Lung (tissue), 11 donors: ENCODE measurements at regions not wholly inside any gene's neighbourhood (a gene's known extent, or its start where the extent isn't known, plus 50 kb on each side); places are given as distances from the start of the nearest gene placed in this dataset.

Experiments used
- ATAC-seq: fragments of 200-7000 bp; cut with Tn5 transposase; one replicate; pipeline ENCODE4 v1.9.1; 2020; ENCODE audit warnings: moderate number of reproducible peaks; ENCODE audit not compliant: insufficient read depth, low FRiP score
- DNase-seq, 3 donors: peaks; one replicate each; pipeline ENCODE4 v3.0.0-alpha.2; 2013 to 2017
- H3K27ac ChIP-seq, 2 donors: one replicate each; pipeline ENCODE4 v1.5.1; 2013; ENCODE audit warnings: mild to moderate bottlenecking in 2 of 2, moderate library complexity in 2 of 2, control low read depth in 1 of 2, inconsistent platforms in 1 of 2, low read depth in 1 of 2, low read length in 1 of 2
- H3K27me3 ChIP-seq, 3 donors: one replicate each; pipeline ENCODE4 v1.5.1; 2013; ENCODE audit warnings: low read length in 2 of 3; ENCODE audit not compliant: control insufficient read depth in 3 of 3, insufficient read depth in 3 of 3
- H3K36me3 ChIP-seq, 4 donors: one replicate each; pipeline ENCODE4 v1.5.1; 2013; ENCODE audit warnings: low read length in 4 of 4, mild to moderate bottlenecking in 1 of 4, moderate library complexity in 1 of 4; ENCODE audit not compliant: control insufficient read depth in 4 of 4, insufficient read depth in 4 of 4
- H3K4me1 ChIP-seq, 5 donors: one replicate each; pipeline ENCODE4 v1.5.1; 2013; ENCODE audit warnings: low read length in 5 of 5, mild to moderate bottlenecking in 2 of 5, moderate library complexity in 1 of 5; ENCODE audit not compliant: control insufficient read depth in 5 of 5, insufficient read depth in 5 of 5
- H3K4me3 ChIP-seq: one replicate; pipeline ENCODE4 v1.5.1; 2013; ENCODE audit warnings: mild to moderate bottlenecking, control low read depth, moderate library complexity
- H3K9ac ChIP-seq, 2 donors: one replicate each; pipeline ENCODE4 v1.5.1; 2013; ENCODE audit warnings: low read length in 2 of 2, control low read depth in 1 of 2; ENCODE audit not compliant: insufficient read depth in 1 of 2
- H3K9me3 ChIP-seq, 4 donors: one replicate each; pipeline ENCODE4 v1.5.1; 2013; ENCODE audit warnings: low read length in 3 of 4, mild to moderate bottlenecking in 1 of 4, moderate library complexity in 1 of 4; ENCODE audit not compliant: control insufficient read depth in 4 of 4, insufficient read depth in 3 of 4
- CTCF ChIP-seq: IDR thresholded peaks from 2 replicates; pipeline ENCODE4 v1.5.1; 2012; ENCODE audit warnings: mild to moderate bottlenecking; ENCODE audit errors: control extremely low read depth, extremely low read depth
- WGBS, 2 donors: extraction: QIAGEN DNeasy Blood & Tissue Kit; methylation state at CpG; one replicate each; pipeline ENCODE4 v1.1.7; 2013; 5-methylcytosine and 5-hydroxymethylcytosine counted together
- donor health status: control.
- donor health status: control.
- donor health status: Bipolar disorder and iron deficiency.
- donor health status: healthy.
- donor health status: DM: yes; HTN: yes; CAD: no.

- no peak overlapping the region for H3K4me3 ChIP-seq
Measured at GRCh38 chr3:16818945-16819344, 65.8 kb upstream of the PLCL2 start.

GRCh38 chr3:16820485-16820884 is 64.3 kb upstream of the PLCL2 start:
- DNase-seq (no peak), ATAC-seq (no peak)
- H3K9me3 ChIP-seq: no peaks in the 10 kb centered on the region
- H3K27ac ChIP-seq: no peak overlapping the region
- H3K27me3 ChIP-seq: no peaks in the 10 kb centered on the region
- no peak overlapping the region for H3K4me3 ChIP-seq
- H3K4me1 ChIP-seq: no peaks in the 10 kb centered on the region
- no peaks in the 10 kb centered on the region for H3K36me3 ChIP-seq
- TF ChIP-seq CTCF: no peak
- H3K9ac ChIP-seq: no peak overlapping the region

More at GRCh38 chr3:16818945-16819344, 65.8 kb upstream of the PLCL2 start:
- Histone ChIP-seq H3K9ac (no peak overlapping the region), H3K27me3 (no peaks in the 10 kb centered on the region), H3K36me3 (no peaks in the 10 kb centered on the region), H3K9me3 (no peaks in the 10 kb centered on the region), H3K27ac (no peak overlapping the region), H3K4me1 (no peaks in the 10 kb centered on the region)
- no peak for DNase-seq
- no peak for ATAC-seq
- TF ChIP-seq CTCF: no peak
- 90 to 96% methylated on average over 1 of the region's 1 CpG for WGBS, 2 donors

GRCh38 chr3:16821053-16821452 is 63.7 kb upstream of the PLCL2 start:
- no peaks in the 10 kb centered on the region for H3K9me3 ChIP-seq
- no peaks in the 10 kb centered on the region for H3K36me3 ChIP-seq
- 75 to 77% methylated on average over 4 of the region's 4 CpGs for WGBS, 2 donors
- DNase-seq (no peak), ATAC-seq (no peak)
- H3K27me3 ChIP-seq: no peaks in the 10 kb centered on the region
- H3K4me3 ChIP-seq: no peak overlapping the region
- no peak overlapping the region for H3K27ac ChIP-seq
- TF ChIP-seq CTCF: no peak
- H3K9ac ChIP-seq: no peak overlapping the region
- H3K4me1 ChIP-seq: no peaks in the 10 kb centered on the region

DNA sequence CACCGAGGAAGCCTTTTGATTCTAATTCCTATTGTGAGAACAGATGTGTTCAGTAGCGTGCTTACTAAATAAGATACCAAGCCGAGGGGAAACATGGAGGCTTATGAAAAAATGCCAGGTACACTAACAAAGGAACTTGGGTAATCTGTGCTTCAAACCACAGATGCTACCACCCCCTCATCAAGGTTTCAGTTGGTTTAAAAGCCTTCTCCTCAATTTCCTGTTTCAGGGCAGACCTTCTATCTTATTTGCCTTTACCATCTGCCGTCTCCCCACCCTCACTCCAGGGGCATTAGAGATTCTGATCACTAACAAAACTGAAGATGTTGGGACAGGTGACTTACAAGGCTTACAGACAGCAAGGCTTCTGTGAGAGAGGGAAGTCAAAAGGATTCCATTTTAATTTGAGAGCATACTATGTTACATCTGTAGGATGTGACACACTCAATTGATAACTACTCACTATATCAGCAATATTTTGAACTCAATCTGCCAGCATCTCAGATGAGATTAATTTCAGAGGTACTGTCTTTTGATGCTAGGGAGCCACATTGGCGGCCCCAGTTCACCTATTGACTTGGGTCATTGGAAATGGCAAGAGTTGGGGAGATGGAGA is 60.6 kb upstream of the PLCL2 start:
- Histone ChIP-seq H3K4me3 (no peak overlapping the region), H3K9ac (no peak overlapping the region), H3K4me1 (no peaks in the 10 kb centered on the region), H3K9me3 (no peaks in the 10 kb centered on the region), H3K27ac (no peak overlapping the region), H3K27me3 (no peaks in the 10 kb centered on the region), H3K36me3 (no peaks in the 10 kb centered on the region)
- ATAC-seq: no peak
- no peak for TF ChIP-seq CTCF
- no peak for DNase-seq
- 55 to 75% methylated on average over 5 of the region's 5 CpGs for WGBS, 2 donors
